Stomach (tissue), 4 donors: ENCODE measurements at regions not wholly inside any gene's neighbourhood (a gene's known extent, or its start where the extent isn't known, plus 50 kb on each side); places are given as distances from the start of the nearest gene placed in this dataset.

Experiments used
- CTCF ChIP-seq, 7 experiments: fragments of 450-650 bp in 4 of 7; fragments of 200-600 bp in 3 of 7; sonication (generic) in 3 of 7; IDR thresholded peaks; one replicate each; pipeline ENCODE4 v1.5.1; 2016 to 2019; ENCODE audit warnings: antibody characterized with exemption in 7 of 7, control low read depth in 2 of 7, mild to moderate bottlenecking in 1 of 7
- EP300 ChIP-seq: sonication (generic); formaldehyde crosslinking; IDR thresholded peaks from one replicate; pipeline ENCODE4 v1.6.1; 2017; ENCODE audit warnings: antibody characterized with exemption
- POLR2A ChIP-seq, 4 donors: fragments of 450-650 bp; IDR thresholded peaks; one replicate each; pipeline ENCODE4 v1.6.1; 2016; ENCODE audit warnings: antibody characterized with exemption in 4 of 4, control low read depth in 2 of 4, mild to moderate bottlenecking in 1 of 4, moderate library complexity in 1 of 4

- no peak for TF ChIP-seq CTCF (IDR thresholded peaks at IDR 0.05)
- TF ChIP-seq POLR2A (IDR thresholded peaks at IDR 0.05) = no peak
- no peak for TF ChIP-seq EP300
Measured at GRCh38 chr6:96466147-96466863, 55.3 kb upstream of the UFL1 start.
